Ishikawa (cell line): ENCODE measurements at regions not wholly inside any gene's neighbourhood (a gene's known extent, or its start where the extent isn't known, plus 50 kb on each side); places are given as distances from the start of the nearest gene placed in this dataset.

ENCODE experiments used
- CEBPB ChIP-seq: IDR thresholded peaks from 2 replicates; pipeline ENCODE4 v1.6.1; 2012
- CREB1 ChIP-seq: IDR thresholded peaks from 2 replicates; pipeline ENCODE4 v1.6.1; 2012; ENCODE audit warnings: low read depth
- EGR1 ChIP-seq: IDR thresholded peaks from 2 replicates; pipeline ENCODE4 v1.6.1; 2012
- EP300 ChIP-seq: IDR thresholded peaks from 2 replicates; pipeline ENCODE4 v1.6.1; 2012; ENCODE audit warnings: borderline replicate concordance
- FOXM1 ChIP-seq: IDR thresholded peaks from 2 replicates; pipeline ENCODE4 v1.6.1; 2012; ENCODE audit warnings: low read depth, borderline replicate concordance
- MAX ChIP-seq: IDR thresholded peaks from 2 replicates; pipeline ENCODE4 v1.6.1; 2012
- NFIC ChIP-seq: IDR thresholded peaks from 2 replicates; pipeline ENCODE4 v1.6.1; 2012
- RAD21 ChIP-seq: IDR thresholded peaks from 2 replicates; pipeline ENCODE4 v1.6.1; 2012; ENCODE audit warnings: low read depth
- REST ChIP-seq: IDR thresholded peaks from 2 replicates; pipeline ENCODE4 v1.6.1; 2012; ENCODE audit warnings: low read depth, mild to moderate bottlenecking
- USF1 ChIP-seq: IDR thresholded peaks from 2 replicates; pipeline ENCODE4 v1.6.1; 2012
- YY1 ChIP-seq: IDR thresholded peaks from 2 replicates; pipeline ENCODE4 v1.6.1; 2012; ENCODE audit warnings: low read depth

- TF ChIP-seq FOXM1 (no peak), REST (no peak), USF1 (no peak), NFIC (no peak), CEBPB (no peak), CREB1 (no peak), MAX (no peak), EGR1 (no peak), EP300 (no peak), RAD21 (no peak), YY1 (no peak)
Observed at GRCh38 chr21:31471865-31472264, 127.8 kb upstream of the TIAM1 start.
